ENCODE measurements at regions not wholly inside any gene's neighbourhood (a gene's known extent, or its start where the extent isn't known, plus 50 kb on each side); places are given as distances from the start of the nearest gene placed in this dataset.
"Not testable (repeated sequence)": the region's sequence is repeated elsewhere in the genome, so short reads cannot be mapped to it uniquely, and the experiment has no call there.

DNA sequence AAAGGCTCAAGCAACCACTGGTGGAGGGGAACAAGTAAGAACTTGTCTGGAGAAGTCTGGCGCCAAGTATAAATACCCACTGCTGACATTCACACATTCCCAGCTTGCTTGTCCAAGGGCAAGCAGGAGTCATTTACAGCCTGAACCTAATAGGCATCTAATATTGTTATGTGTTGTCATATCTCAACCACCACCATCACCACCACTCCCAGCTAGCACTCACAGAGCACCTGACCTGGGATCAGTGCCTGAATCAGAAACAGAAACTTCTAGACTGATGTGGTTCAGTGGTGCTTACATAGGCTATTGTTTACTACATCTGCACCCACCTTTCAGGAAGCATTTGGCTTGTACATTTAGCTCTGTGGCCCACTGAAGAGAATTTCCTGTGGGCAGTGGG, 157.1 kb downstream of the POTEB3 start:
- TF ChIP-seq, protein P1, sequence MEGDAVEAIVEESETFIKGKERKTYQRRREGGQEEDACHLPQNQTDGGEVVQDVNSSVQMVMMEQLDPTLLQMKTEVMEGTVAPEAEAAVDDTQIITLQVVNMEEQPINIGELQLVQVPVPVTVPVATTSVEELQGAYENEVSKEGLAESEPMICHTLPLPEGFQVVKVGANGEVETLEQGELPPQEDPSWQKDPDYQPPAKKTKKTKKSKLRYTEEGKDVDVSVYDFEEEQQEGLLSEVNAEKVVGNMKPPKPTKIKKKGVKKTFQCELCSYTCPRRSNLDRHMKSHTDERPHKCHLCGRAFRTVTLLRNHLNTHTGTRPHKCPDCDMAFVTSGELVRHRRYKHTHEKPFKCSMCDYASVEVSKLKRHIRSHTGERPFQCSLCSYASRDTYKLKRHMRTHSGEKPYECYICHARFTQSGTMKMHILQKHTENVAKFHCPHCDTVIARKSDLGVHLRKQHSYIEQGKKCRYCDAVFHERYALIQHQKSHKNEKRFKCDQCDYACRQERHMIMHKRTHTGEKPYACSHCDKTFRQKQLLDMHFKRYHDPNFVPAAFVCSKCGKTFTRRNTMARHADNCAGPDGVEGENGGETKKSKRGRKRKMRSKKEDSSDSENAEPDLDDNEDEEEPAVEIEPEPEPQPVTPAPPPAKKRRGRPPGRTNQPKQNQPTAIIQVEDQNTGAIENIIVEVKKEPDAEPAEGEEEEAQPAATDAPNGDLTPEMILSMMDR (IDR thresholded peaks at IDR 0.05 in 2 of 3, conservative IDR thresholded peaks at IDR 0.05 in 1 of 3; ENCODE audit: control insufficient read depth in 2 of 3, extremely low read depth in 1 of 3, insufficient read depth in 1 of 3, low read depth in 3 of 3, low read length in 3 of 3) = not testable (repeated sequence)
- not testable (repeated sequence) for TF ChIP-seq DPF2 (IDR thresholded peaks at IDR 0.05); FOXM1 (IDR thresholded peaks at IDR 0.05; ENCODE audit: low read depth, low read length); ESRRA (IDR thresholded peaks at IDR 0.05; ENCODE audit: low read length); RAD21 (IDR thresholded peaks at IDR 0.05; ENCODE audit: insufficient read depth, low read depth, low read length); POLR2A (IDR thresholded peaks at IDR 0.05; ENCODE audit: low read depth, low read length); HCFC1 (IDR thresholded peaks at IDR 0.05; ENCODE audit: low read length); MYB (IDR thresholded peaks at IDR 0.05; ENCODE audit: borderline replicate concordance, low read depth, low read length)
- TF ChIP-seq, protein P2, sequence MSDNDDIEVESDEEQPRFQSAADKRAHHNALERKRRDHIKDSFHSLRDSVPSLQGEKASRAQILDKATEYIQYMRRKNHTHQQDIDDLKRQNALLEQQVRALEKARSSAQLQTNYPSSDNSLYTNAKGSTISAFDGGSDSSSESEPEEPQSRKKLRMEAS (IDR thresholded peaks at IDR 0.05; ENCODE audit: low read depth, low read length) = not testable (repeated sequence)
